Aorta (tissue), 5 donors: ENCODE measurements at regions not wholly inside any gene's neighbourhood (a gene's known extent, or its start where the extent isn't known, plus 50 kb on each side); places are given as distances from the start of the nearest gene placed in this dataset.

Experiments used
- ATAC-seq: fragments of 200-7000 bp; cut with Tn5 transposase; one replicate; pipeline ENCODE4 v1.9.1; 2022; ENCODE audit warnings: moderate library complexity; ENCODE audit not compliant: low FRiP score
- DNase-seq, 2 donors: peaks; one replicate each; pipeline ENCODE4 v3.0.0-alpha.2; 2020
- H3K27ac ChIP-seq, 2 donors: one replicate each; pipeline ENCODE4 v1.5.1; 2013; ENCODE audit warnings: low read length in 2 of 2, mild to moderate bottlenecking in 2 of 2, moderate library complexity in 2 of 2, control low read depth in 1 of 2, inconsistent platforms in 1 of 2, low read depth in 1 of 2
- H3K27me3 ChIP-seq, 2 donors: one replicate each; pipeline ENCODE4 v1.6.1; 2013; ENCODE audit warnings: control low read depth in 1 of 2, low read length in 1 of 2, mild to moderate bottlenecking in 1 of 2, moderate library complexity in 1 of 2; ENCODE audit not compliant: insufficient read depth in 2 of 2, control insufficient read depth in 1 of 2
- H3K36me3 ChIP-seq, 2 donors: one replicate each; pipeline ENCODE4 v1.6.1; 2013; ENCODE audit warnings: control low read depth in 1 of 2, low read length in 1 of 2, mild to moderate bottlenecking in 1 of 2; ENCODE audit not compliant: insufficient read depth in 2 of 2, control insufficient read depth in 1 of 2
- H3K4me1 ChIP-seq, 2 donors: one replicate each; pipeline ENCODE4 v1.6.1; 2013; ENCODE audit warnings: low read length in 2 of 2, control low read depth in 1 of 2, mild to moderate bottlenecking in 1 of 2, moderate library complexity in 1 of 2; ENCODE audit not compliant: insufficient read depth in 2 of 2, control insufficient read depth in 1 of 2
- H3K4me3 ChIP-seq, 2 donors: one replicate each; pipeline ENCODE4 v1.5.1; 2013; ENCODE audit warnings: low read length in 2 of 2, control low read depth in 1 of 2, mild to moderate bottlenecking in 1 of 2
- H3K9me3 ChIP-seq: one replicate; pipeline ENCODE4 v1.6.1; 2013; ENCODE audit warnings: mild to moderate bottlenecking, low read length; ENCODE audit not compliant: control insufficient read depth
- WGBS, 2 donors: extraction: QIAGEN DNeasy Blood & Tissue Kit; methylation state at CpG; one replicate each; pipeline ENCODE4 v1.1.7; 2013; 5-methylcytosine and 5-hydroxymethylcytosine counted together
- intact Hi-C, 2 donors: fragments of 100-400 bp; cut with DNase I; formaldehyde crosslinking; loops; one replicate each; pipeline versions ENCODE4 v1.14.2 to v1.15.0; 2022
- donor health status: healthy with polysubstance abuse.
- donor health status: Bipolar disorder and iron deficiency.
- donor health status: DM: no; HTN: no; CAD: no.
- donor health status: DM: no; HTN: no; CAD: no.
- donor health status: DM: yes; HTN: yes; CAD: no.

DNA sequence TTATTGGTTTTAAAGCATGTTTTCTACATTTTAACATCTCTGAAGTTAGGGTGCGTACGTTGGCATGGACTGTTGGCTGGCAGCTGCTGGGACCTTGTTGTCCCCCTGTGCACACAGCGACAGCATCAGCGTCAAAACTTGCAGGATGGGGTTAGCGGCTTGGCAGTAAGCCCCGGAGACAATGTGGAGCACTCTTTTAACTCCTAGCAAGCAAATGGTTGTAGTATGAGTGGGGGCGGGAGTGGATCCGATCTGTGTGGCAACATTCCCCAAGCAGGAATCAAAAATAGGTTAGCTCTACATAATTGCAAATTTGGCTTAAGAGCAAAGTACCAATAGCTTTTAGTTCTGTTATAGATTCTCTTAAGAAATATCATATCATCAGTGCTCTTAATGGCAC, 70.1 kb downstream of the NRN1 start:
- no peaks in the 10 kb centered on the region for H3K27me3 ChIP-seq
- 18 to 31% methylated on average over 8 of the region's 8 CpGs for WGBS, 2 donors
- H3K9me3 ChIP-seq = peaks cover 5% of the 10 kb centered on the region
- no peak for DNase-seq
- intact Hi-C loops = no loop called here
- no peaks in the 10 kb centered on the region for H3K36me3 ChIP-seq
- ATAC-seq = no peak
- peaks cover 0 to 3% of the 10 kb centered on the region in 2 donors for H3K4me1 ChIP-seq
- H3K4me3 ChIP-seq = no peak overlapping the region
- no peak overlapping the region for H3K27ac ChIP-seq

DNA sequence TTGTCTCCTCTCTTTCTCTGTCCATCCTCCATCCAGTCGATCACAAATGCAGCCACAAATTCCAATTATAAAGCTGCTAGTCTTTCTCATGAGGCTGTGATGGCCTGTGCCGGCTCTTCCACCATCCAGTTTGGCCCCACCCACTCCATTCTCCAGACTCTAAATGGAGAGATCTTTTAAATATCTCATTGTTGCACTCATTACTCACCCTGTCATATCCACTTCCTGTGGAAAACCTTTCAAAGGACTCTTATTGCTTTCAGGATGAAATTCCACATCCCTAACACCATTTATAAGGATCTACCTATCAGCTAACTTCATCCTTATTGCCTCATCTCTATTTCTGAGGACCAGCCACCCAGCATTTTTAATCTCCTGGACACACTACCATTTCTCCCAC, 70.6 kb downstream of the NRN1 start:
- Histone ChIP-seq H3K4me3 (no peak overlapping the region), H3K36me3 (no peaks in the 10 kb centered on the region), H3K9me3 (peaks cover 5% of the 10 kb centered on the region), H3K27ac (no peak overlapping the region), H3K27me3 (no peaks in the 10 kb centered on the region), H3K4me1 (peaks cover 0 to 1% of the 10 kb centered on the region in 2 donors)
- DNase-seq (no peak), ATAC-seq (no peak)
- 51 to 57% methylated on average over 2 of the region's 2 CpGs for WGBS, 2 donors
- intact Hi-C loops = no loop called here

DNA sequence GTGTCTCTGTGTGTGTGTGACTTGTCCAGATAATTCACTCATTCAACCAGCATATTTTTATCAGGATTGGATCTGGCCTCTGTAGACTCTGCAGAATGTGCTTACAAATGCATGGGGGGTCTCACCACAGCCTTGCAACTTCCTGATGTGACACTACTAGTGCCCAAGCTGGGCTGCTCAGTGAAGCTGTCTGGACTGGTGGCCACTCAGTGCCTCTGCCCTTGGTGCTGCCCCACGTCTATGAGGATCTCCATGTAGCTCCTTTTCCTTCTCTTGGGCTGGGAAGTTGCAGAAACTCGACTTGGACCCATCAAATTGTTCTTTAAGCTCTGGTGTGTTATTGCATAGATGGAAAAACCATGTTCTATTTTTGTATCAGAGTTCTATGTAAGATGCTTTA, 75.8 kb downstream of the NRN1 start:
- H3K4me3 ChIP-seq = no peak overlapping the region
- ATAC-seq (no peak), DNase-seq (no peak)
- H3K27me3 ChIP-seq = no peaks in the 10 kb centered on the region
- 53 to 62% methylated on average over 2 of the region's 2 CpGs for WGBS, 2 donors
- peaks cover 10% of the 10 kb centered on the region for H3K9me3 ChIP-seq
- no peaks in the 10 kb centered on the region for H3K36me3 ChIP-seq
- intact Hi-C loops = no loop called here
- H3K4me1 ChIP-seq = no peaks in the 10 kb centered on the region
- no peak overlapping the region for H3K27ac ChIP-seq

DNA sequence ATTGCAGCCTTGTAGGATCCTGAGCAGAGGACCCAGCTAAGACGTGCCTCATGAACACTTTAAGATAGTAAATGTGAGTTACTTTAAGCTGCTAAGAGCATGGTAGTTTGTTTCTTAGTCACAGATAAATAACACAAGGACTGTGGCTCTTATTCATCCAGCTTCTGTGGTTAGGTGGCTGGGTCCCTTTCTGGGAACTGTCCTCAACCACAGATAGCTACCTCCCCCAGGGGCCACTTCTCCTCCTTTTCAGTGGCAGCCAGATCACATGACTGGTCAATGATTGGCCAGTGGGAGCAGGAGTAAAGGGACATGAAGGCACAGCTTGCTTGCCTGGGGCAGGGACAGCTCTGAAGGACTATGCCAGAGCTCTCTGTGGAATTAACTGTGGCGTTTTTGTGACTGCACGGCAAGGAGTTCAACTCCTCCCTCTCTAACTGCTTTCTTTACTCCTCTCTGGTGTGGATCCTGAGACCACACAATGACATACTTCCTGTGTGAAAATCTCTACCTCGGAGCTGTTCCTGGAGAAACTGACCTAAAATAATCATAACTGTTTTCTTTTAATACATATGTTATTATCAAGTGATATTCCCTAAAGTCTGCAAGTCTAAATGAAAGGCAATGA, 76.5 kb downstream of the NRN1 start:
- Histone ChIP-seq H3K27me3 (no peaks in the 10 kb centered on the region), H3K4me3 (no peak overlapping the region), H3K4me1 (no peaks in the 10 kb centered on the region), H3K27ac (no peak overlapping the region), H3K36me3 (no peaks in the 10 kb centered on the region), H3K9me3 (peaks cover 10% of the 10 kb centered on the region)
- 43 to 60% methylated on average over 4 of the region's 4 CpGs for WGBS, 2 donors
- no peak for DNase-seq
- no peak for ATAC-seq
- intact Hi-C loops = no loop called here

DNA sequence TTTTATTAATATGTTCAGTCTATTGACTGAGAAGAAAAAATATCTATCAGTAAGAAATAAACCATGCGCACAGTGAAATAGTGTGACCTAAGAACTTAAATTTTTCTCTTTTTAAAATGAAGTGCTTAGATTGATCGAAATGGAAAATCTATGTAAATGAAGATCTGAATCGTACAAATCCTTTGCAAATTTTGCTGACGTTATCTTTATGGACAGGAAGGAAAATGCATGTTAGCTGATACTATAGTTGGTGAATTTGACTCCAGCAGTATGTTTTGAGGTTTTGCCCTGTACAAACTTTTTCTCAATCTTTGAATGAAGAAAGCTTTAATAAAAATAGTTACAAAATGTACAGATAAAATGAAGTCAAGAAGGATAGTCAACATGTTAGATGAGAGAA, 82.9 kb downstream of the NRN1 start:
- no peak overlapping the region for H3K27ac ChIP-seq
- peaks cover 2% of the 10 kb centered on the region for H3K9me3 ChIP-seq
- no peak overlapping the region for H3K4me3 ChIP-seq
- H3K36me3 ChIP-seq = no peaks in the 10 kb centered on the region
- 94 to 95% methylated on average over 4 of the region's 4 CpGs for WGBS, 2 donors
- H3K27me3 ChIP-seq = no peaks in the 10 kb centered on the region
- no peak for ATAC-seq
- intact Hi-C loops = no loop called here
- no peaks in the 10 kb centered on the region for H3K4me1 ChIP-seq
- DNase-seq = no peak

DNA sequence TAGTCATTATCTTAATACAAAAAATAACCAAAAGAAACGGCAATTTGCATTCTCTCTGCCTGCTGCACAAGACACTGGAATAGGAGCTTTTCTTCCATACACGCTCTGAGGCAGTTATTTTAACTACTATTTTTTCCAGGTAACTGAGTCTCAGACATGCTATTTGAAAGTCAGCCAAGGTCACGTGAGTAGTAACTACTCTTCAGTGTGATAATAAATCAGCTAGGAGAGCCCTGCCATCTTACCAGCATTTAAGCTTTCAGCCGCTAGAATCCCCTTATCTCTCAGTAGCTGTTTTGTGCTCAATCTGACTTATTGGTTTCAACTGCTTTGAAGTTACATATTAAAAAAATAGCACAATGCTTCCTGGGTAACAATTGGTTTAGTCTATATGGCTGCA, 84.5 kb downstream of the NRN1 start:
- DNase-seq (no peak), ATAC-seq (no peak)
- 56 to 61% methylated on average over 4 of the region's 4 CpGs for WGBS, 2 donors
- no peaks in the 10 kb centered on the region for H3K4me1 ChIP-seq
- H3K27ac ChIP-seq = no peak overlapping the region
- H3K4me3 ChIP-seq = no peak overlapping the region
- peaks cover 2% of the 10 kb centered on the region for H3K9me3 ChIP-seq
- H3K27me3 ChIP-seq = no peaks in the 10 kb centered on the region
- no peaks in the 10 kb centered on the region for H3K36me3 ChIP-seq
- intact Hi-C loops = no loop called here

DNA sequence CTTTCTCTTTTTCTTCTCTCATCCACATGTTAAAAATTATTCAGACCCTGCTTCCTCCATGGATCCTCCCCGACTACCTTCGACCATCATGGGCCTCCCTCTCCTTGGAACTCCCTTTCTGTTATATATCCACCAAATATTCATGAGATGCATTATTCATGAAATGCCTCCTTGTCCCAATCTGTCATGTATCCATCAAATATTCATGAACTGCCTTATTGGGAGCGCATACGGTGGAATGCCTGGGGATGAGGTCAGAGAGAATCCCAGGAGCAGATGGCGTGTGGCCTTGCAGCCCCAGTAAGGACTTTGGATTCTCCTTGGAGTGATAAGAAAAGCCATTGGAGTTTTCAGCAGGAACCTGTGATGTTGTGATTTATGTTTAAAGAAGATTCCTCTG, 97.0 kb downstream of the NRN1 start:
- no peak overlapping the region for H3K4me3 ChIP-seq
- H3K9me3 ChIP-seq = no peaks in the 10 kb centered on the region
- 92 to 95% methylated on average over 5 of the region's 5 CpGs for WGBS, 2 donors
- H3K27ac ChIP-seq = no peak overlapping the region
- no peak for ATAC-seq
- intact Hi-C loops = loop anchor here in 1 of 2 donors (5.0 kb wide), 1 partner anchor 33 kb away; no protein-coding TSS in a partner anchor
- DNase-seq = no peak
- H3K4me1 ChIP-seq = peaks cover 0 to 4% of the 10 kb centered on the region in 2 donors
- no peaks in the 10 kb centered on the region for H3K36me3 ChIP-seq
- H3K27me3 ChIP-seq = no peaks in the 10 kb centered on the region

DNA sequence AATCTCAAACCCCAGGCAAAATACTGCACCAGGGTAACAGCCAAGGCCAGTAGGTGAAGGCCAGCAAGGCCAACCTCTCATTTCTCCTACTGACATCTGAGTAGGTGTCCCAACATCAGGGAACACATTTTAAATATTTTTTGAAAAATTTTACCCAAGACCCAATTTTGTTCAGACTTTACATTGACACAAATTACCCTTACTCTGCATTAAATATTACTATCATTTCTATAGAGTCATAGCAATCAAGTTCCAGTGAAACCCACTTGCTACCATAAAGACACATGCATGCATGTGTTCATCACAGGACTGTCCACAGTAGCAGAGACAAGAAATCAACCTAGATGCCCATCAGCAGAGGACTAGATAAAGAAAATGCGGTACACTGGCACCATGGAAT, 99.9 kb downstream of the NRN1 start:
- intact Hi-C loops = loop anchor here in 1 of 2 donors (5.0 kb wide), 1 partner anchor 35 kb away; no protein-coding TSS in a partner anchor
- no peak overlapping the region for H3K27ac ChIP-seq
- H3K27me3 ChIP-seq = no peaks in the 10 kb centered on the region
- no peak for ATAC-seq
- H3K9me3 ChIP-seq = no peaks in the 10 kb centered on the region
- H3K36me3 ChIP-seq = no peaks in the 10 kb centered on the region
- no peak for DNase-seq
- WGBS, 2 donors = 91 to 98% methylated on average over 1 of the region's 1 CpG
- H3K4me1 ChIP-seq = peaks cover 0 to 4% of the 10 kb centered on the region in 2 donors
- no peak overlapping the region for H3K4me3 ChIP-seq

DNA sequence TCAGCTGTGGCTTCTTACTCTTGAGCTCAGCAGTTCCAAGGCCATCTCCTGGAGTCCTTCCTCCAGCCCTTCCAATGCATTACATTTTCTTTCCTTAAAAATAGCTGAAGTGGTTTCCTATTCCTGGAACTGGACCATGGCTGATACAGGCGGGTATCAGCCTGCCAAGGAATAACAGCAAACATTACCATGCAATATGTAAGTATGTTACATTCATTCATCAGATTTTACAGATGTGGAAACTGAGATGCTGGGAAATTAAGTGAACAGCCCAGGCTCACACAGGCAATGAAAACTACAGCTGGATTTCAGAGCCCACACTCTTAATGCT, 100.4 kb downstream of the NRN1 start:
- Histone ChIP-seq H3K36me3 (no peaks in the 10 kb centered on the region), H3K4me1 (peaks cover 0 to 4% of the 10 kb centered on the region in 2 donors), H3K9me3 (no peaks in the 10 kb centered on the region), H3K4me3 (no peak overlapping the region), H3K27me3 (no peaks in the 10 kb centered on the region), H3K27ac (no peak overlapping the region)
- intact Hi-C loops = loop anchor here in 1 of 2 donors (5.0 kb wide), 1 partner anchor 36 kb away; no protein-coding TSS in a partner anchor
- ATAC-seq (no peak), DNase-seq (no peak)
- WGBS, 2 donors = 31 to 38% methylated on average over 1 of the region's 1 CpG
